ENCODE measurements at regions not wholly inside any gene's neighbourhood (a gene's known extent, or its start where the extent isn't known, plus 50 kb on each side); places are given as distances from the start of the nearest gene placed in this dataset.
"Not testable (repeated sequence)": the region's sequence is repeated elsewhere in the genome, so short reads cannot be mapped to it uniquely, and the experiment has no call there.

DNA sequence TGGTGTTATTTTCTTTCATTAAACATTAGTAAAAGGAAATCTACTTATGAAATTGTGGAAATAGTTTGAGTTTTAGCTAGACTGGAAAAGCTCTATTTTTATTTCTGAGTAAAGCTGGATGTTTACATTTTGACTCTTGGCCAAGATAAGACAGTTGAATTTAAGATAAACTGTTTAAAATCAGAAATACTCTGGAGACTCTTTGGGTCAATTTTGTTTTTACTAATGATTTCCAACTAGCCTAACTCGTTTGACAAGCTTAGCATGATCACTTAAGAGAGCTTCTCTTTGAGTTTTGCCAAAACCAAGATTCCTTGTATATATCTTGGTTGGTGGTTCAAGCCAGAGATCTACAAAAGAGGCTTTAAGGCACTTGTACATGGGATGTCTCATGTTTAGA, 724.8 kb upstream of the LUZP2 start:
- no peak for DNase-seq

DNA sequence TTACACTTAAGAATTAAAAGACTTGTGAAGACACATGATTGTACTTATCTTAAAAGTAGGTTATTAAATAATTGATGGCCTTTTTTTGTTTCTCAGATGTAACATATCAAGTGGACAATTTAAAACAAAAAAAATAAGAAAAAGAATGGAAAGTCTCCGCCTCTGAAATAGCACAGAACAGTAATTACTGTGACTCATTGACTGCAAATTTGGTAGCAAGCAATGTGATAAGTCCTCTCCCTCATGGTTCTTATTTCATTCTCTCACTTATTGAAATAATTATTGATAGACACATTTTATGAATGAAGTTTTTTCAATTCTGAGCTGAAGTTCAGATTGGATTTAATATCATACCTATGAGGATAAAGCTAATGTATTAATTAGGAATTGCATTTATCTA, 717.9 kb upstream of the LUZP2 start:
- no peak for DNase-seq

DNA sequence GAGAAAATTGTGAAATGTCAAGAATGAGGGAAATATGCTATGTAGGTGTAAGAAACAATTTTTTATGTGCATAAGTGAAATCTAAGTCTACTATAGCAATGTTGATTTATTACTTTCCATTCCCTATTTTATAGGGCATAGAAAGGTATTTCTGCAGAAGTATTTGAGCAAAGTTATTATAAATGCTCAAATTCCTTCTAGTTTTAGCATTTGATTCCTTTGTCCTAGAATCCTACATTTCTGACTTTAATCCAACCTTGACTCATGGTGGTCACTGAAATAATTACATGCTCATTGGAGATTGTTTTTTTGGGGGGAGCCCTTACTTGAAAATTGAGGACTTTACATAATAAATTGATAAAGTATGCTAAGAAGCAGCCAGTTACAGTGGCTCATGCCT, 716.6 kb upstream of the LUZP2 start:
- DNase-seq = no peak

DNA sequence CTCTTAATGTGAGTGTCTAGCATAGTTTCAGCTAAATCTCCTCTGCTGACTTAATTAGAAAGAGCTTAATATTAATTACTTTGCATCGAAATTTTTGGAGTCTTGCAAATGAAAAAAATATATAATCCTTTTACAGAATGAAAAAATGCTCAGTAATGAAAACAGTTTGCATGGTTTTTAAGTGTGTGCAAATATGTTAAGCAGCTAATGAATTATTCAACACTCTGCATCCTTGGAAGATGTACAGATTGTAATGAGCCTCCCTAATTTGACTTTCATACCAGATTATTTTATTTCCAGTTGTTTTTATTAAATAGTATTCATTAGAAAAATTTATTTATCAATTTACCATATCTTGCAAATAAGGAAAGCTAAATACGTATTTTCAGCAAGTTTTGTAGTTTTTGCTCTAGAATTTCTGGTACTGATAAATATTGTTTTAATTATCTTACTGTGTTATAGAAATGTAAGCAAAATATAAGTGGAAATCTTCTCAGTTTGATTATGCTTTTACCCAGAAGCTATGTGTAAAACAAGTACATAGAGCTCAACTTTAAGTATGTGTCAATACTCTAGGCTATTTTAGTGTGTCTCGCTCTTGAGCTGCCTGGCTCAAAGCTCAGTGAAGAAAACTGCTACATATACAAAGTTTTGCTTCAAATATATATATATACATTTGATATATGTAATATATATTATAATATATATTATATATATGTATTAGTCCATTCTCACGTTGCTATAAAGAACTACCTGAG, 714.9 kb upstream of the LUZP2 start:
- no peak for DNase-seq

DNA sequence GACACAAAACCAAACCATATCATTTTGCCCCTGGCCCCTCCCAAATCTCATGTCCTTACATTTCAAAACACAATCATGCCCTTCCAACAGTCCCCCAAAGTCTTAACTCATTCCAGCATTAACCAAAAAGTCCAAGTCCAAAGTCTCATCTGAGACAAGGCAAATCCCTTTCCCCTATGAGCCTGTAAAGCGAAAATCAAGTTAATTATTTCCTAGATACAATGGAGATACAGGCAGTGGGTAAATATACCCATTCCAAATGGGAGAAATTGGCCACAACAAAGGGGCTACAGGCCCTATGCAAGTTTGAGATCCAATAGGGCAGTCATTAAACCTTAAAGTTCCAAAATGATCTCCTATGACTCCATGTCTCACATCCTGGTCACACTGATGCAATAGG, 709.9 kb upstream of the LUZP2 start:
- DNase-seq = not testable (repeated sequence)

DNA sequence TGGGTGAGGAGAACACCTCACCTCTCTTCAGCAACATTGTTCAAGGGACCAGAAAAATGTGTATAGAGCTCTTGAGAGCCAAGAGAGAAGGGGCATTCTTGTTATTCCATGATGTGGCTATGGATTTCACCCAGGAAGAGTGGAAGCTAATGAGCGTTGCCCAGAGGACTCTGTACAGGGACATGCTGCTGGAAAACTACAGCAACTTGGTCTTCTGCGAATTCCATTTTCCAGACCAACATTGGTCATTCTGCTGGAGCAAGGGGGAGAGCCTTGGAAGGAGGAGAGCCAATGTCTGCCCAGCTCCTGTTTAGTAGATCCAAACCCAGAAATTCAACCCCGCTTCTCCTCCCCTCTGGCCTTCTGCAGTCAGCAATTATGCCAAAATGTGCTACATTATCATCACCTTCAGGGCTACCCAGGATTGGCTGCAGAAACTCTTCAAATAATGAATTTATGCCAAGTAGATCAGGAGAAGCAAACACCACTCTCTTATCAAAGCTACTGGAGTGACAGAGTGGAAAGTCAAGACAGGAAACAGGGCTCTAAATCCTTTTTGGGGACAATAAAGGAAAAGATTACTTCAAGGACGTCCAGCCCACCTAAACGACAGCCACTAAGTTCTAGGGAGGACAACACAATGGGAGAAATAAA, 707.5 kb upstream of the LUZP2 start:
- DNase-seq = no peak

DNA sequence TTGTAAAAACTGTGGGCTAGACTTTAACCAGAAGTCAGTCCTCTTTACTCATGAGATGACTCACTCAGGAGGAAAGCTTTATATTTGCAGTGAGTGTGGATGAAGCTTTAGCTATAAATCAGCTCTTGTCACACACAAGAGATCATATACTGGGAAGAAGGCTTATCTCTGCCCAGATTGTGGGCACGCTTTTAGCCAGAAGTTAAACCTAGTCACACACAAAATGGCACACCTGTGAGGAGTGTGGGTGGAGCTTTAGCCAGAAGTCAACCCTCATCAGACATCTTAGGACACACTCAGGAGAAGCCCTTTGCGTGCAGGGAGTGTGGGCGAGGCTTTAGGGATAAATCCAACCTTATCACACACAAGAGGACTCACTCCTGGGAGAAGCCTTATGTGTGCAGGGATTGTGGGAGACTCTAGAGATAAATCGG, 706.9 kb upstream of the LUZP2 start:
- DNase-seq = peak in 1 of 3 experiments; percentile 25

DNA sequence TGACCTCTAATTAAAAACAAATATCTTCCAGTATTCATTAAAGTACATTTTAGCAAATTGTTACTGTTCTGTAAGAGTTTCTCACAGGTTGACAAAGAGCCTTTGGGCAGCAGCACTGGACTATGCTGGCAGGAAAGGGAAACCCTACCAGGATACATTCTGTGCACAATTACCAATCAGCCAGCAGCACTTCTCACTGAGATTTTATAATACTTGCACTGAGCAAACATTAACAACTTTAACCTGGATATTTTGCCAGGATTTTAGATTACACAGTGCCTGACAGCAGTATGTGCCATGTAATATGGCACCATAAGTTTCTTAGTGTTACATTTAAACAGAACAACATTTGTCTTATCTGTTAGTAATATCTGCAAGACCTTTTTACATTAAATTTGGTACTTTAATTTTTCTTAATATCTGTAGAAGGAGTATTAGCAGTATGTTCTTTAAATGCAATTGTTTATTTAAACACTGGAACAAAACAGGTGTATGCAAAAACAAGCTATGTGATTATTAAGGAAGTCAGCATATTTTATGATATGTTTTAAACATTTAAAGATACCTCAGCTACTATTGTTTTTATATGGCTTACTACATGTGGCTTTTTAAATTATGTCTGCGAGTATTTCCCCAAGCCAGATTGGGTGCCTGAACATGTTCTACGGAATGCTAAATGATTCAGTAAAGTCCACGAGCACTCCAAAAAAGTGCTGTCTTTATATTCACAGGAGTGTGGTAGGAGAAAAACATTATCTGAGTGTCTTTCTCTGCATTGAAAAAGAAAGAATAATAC, 699.0 kb upstream of the LUZP2 start:
- DNase-seq = peak in 2 of 3 experiments; percentile 5 to 37

DNA sequence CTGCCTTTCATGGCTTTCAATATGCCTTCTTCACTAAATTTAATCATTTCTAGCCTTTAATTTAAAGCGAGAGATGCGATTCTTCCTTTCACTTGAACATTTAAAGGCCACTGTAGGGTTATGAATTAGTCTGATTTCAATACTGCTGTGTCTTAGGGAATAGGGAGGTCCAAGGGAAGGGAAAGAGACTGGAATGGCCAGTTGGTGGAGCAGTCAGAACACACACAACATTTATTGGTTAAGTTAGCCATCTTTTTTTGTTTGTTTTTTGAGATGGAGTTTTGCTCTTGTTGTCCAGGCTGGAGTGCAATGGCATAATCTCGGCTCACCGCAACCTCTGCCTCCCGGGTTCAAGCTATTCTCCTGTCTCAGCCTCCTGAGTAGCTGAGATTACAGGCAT, 662.5 kb upstream of the LUZP2 start:
- DNase-seq = not testable (repeated sequence)

DNA sequence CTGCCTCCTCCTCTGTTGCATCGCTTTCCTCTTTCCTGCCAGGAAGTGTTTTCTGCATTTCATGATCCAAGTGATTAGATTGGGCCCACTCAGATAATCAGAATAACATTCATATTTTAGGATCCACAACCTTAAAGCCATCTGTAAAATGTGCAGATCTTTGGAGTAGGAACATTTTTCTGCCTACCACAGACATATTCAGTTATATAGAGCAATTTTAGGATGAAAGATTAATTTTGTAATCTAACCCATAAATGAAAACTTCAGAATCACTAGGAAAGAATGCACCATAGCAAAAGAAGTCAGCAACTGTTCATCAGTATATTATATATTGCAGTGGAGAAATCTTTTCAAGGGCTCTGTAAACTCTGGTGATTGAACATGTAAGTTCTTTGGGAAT, 659.9 kb upstream of the LUZP2 start:
- DNase-seq = no peak

DNA sequence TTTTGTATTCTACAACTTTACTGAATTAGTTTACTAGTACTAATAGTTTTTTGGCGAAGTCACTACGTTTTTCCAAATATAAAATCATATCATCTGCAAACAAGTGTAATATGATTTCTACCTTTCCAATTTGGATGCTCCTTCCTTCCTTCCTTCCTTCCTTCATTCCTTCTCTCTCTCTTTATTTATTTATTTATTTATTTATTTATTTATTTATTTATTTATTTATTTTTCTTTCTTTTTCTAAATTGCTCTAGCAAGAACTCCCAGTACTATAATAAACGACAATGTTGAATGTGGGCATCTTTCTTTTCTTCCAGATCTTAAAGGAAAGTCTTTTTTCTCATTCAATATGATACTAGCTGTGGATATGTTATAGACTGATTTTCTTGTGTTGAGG, 656.0 kb upstream of the LUZP2 start:
- no peak for DNase-seq

DNA sequence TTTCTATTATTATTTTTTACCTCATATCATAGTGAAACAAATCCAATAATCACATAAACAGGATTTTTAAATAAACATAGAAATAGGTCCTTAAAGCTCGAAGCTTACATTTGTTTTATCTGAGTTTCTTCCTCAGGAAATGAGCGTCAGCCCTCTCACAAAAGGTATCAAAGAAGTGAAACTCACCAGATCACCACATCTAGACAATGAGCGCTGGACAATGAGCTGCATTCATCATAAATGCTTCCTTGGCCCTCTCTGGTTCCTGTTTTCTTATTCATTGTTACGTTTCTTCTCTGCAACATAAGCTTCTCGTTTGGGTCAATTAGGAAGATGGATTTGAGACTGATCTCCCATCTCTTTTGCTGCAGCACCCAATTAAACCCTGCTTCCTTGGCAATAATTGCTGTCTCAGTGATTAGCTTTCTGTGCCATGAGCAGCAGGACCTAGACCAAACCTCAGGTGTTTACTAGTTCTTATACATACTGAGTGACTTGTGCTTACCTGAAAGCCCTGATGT, 649.9 kb upstream of the LUZP2 start:
- DNase-seq = no peak

DNA sequence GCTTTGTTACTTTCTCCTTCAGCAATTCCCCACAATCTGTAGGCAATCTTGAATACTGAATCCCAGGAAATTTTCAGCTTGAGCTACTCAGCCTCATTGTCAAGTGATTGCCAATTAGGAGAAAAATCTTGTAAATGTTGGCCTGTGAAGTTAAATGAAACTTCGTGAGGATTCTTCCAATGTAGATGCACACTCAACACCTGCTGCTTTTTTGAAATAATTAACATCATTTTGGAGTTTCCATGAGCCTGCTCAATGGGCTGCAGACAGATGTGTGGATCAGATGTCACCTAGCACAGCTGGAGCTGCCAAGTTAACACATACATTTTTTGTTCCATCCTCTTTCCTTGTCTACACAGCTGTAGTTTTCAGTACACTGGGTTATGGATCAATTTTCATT, 645.6 kb upstream of the LUZP2 start:
- DNase-seq = peak in 1 of 3 experiments; percentile 38

DNA sequence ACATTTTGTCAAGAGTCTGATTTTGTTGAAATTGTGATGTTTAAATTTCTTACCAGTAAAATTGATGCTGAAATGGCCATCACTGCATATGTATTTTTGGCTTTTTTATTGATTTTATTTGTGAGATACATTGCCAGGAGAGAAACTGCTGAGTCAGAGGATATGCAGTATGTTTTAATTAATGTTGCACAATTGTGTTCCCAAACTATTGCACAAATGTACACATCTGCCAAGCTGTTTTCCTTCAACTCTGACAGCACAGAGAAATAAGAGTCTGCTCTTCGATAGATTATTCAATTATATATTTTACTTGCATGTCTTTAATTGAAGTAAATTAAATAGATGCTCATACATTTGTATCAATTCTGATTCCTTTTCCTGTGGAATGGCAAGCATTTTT, 640.2 kb upstream of the LUZP2 start:
- DNase-seq = no peak

DNA sequence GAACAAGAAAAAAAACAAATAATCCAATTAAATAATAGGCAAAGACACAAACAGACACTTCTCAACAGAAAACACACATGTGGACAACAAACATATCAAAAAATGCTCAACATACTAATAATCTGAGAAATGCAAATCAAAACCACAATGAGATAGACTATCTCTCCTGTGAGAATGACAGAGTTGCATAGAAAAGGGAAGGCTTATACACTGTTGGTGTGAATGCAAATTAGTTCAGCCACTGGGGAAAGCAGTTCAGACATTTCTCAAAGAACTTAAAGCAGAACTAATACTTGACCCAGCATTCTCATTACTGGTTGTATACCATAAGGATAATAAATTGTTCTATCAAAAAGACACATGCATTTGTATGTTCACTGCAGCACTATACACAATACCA, 637.8 kb upstream of the LUZP2 start:
- DNase-seq = no peak

DNA sequence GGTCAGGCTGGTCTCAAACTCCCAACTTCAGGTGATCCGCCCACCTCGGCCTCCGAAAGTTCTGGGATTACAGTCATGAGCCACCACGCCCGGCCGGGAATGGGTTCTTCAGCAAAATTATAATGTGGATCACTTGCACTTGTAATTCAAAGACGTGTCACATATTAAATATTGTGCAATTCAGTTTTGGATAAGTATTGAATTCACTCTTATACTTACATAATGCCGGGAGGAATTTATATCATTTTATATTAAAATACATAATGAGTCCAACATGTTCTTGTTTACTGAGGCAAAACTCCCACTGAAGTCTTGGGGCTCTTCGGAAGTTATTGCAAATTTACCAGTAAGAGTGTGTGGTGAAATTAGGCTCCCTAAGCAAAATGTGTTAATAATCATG, 635.2 kb upstream of the LUZP2 start:
- no peak for DNase-seq

DNA sequence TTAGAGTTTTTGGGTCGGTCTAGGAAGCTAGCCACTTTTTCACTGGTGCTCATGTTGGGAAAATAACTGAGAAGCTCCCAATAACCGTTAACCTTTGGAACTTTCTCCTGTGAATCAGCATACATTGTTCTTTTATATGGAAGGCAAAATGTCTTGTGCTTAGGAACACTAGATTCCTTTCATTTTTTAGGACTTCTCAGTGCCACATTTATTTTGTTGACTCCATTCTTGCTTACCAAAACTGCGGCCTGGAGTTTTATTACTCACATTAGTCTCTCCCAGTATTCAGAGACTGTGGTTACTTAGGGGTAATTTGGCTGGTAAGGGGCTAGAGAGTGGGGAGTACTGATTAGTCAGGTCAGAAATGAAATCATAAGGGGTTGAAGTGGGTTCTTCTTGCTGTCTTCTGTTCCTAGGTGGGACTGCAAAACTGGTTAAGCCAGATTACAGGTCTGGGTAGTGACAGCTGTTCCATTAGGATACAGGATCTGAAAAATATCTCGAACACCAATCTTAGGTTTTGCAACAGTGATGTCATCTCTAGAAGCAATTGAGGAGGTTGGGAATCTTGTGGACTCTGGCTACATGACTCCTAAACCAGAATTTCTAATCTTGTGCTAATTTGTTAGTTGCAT, 631.4 kb upstream of the LUZP2 start:
- DNase-seq = no peak

DNA sequence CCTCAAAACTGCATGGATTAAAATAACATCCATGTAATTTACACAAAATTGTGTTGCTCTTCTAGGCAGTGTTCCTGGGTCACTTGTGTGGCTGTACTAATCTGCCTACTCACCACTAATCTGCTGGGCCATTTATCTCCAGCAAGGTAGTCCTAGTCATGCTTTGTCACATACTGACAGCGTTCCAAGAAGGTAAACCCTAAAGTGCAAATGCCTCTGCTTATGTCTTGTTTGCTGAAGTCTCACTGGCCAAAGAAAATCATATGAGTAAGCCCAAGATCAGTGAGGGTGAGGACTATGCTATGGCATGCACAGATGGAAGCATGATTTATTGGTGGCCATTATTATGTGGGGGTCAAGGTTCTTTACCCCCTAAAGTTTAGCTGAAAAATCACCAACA, 630.2 kb upstream of the LUZP2 start:
- no peak for DNase-seq

DNA sequence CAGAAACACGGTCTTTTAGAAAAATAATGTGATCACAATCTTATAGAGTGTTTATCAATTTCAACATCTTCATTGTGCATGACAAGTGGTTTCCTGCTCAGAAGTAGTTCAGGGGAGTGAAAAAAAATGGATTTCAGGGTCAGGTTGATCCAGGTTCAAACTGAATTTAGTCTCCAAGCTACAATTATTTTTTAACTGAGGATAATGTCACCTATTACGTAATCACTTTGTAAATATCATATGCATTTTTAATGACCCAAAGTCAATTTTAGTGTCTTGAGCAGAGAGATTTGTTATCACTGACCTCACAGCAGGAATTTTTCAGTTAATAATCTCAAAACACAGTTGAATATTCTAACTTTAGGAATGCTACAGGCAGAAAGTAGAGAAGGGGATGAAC, 627.2 kb upstream of the LUZP2 start:
- no peak for DNase-seq

DNA sequence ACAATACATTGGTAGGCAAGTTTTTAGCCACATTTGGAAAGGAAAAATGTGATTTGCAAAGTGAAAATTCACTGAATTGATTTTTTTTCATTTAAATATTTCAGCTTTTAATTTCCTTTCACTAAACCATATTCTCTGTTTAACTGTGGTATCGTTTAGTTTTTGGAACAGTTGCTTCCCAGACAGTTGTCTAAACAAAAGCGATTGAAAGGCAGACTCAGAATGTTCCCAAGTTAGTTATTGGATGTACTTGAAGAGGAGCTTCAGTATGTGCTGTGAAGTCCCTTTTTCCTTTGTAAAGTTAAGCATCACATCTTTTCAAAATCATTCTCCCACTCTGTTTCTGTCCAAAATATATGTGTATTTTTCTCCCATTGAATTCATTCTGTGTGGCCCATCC, 623.4 kb upstream of the LUZP2 start:
- no peak for DNase-seq

DNA sequence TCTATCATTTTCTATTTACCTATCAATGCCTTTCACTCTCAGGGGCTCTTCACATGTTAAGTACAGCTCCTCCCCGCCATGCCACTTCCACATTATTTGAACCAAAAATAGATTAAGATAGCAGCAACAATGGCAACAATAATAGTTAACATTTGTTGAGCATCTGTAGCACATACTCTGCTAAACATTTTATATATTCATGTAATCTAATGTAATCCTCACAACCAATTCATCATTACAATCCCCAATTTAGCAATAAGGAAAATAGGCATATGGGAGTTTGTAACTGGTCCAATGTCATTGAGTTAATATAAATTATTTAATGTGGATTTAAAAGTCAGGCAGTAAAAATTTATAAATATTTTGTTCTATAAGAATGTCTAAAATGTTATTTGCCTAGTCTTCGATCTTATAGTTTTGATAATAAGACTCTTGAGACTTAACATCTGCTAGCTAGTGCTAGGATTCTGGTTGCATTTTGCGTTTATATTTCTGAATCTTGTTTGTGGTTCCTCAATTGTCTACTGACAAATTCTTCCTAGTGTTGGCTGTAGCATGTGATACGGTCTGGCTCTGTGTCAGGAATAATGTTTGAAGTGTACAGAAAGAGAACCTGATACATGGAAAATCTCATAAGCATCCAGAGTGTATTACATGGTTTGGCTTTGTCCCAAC, 621.5 kb upstream of the LUZP2 start:
- no peak for DNase-seq

DNA sequence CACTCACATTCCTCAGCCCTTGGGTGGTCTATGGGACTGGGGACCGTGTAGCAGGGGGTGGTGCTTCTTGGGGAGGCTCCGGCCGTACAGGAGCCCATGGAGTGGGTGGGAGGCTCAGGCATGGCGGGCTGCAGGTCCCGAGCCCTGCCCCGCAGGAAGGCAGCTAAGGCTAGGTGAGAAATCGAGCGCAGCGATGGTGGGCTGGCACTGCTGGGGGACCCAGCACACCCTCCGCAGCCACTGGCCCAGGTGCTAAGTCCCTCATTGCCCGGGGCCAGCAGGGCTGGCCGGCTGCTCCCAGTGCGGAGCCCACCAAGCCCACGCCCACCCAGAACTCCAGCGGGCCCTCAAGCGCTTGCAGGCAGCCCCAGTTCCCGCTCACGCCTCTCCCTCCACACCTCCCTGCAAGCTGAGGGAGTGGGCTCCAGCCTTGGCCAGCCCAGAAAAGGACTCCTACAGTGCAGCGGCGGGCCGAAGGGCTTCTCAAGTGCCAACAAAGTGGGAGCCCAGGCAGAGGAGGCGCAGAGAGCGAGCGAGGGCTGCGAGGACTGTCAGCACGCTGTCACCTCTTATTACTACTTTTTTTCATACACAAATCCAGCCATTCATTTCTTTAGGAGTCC, 613.3 kb upstream of the LUZP2 start:
- not testable (repeated sequence) for DNase-seq

Data from NCI-H1417 (cell line).